K562 (cell line): ENCODE measurements at regions not wholly inside any gene's neighbourhood (a gene's known extent, or its start where the extent isn't known, plus 50 kb on each side); places are given as distances from the start of the nearest gene placed in this dataset.

Source experiments
- CAMTA2 ChIP-seq: fragments of 250-450 bp; sonication (Bioruptor Pico); conservative IDR thresholded peaks from 2 replicates; pipeline ENCODE4 v1.5.1; 2022
- HINFP ChIP-seq: fragments of 450-650 bp; conservative IDR thresholded peaks from 2 replicates; pipeline ENCODE4 v1.6.1; 2016; ENCODE audit warnings: missing genetic modification characterization, low read depth, mild to moderate bottlenecking, control low read depth, missing compliant biosample characterization
- HMBOX1 ChIP-seq: sonication (generic); IDR thresholded peaks from 2 replicates; pipeline ENCODE4 v1.6.1; 2016
- NFXL1 ChIP-seq: fragments of 450-650 bp; formaldehyde crosslinking; IDR thresholded peaks from 2 replicates; pipeline ENCODE4 v1.4.0; 2021; ENCODE audit warnings: mild to moderate bottlenecking
- NR4A1 ChIP-seq, 2 experiments: fragments of 250-450 bp in 1 of 2; fragments of 450-650 bp in 1 of 2; sonication (Bioruptor Pico) in 1 of 2; IDR thresholded peaks; 2 replicates each; pipeline versions ENCODE4 v1.4.0 to v1.6.1; 2016 to 2020; ENCODE audit warnings: mild to moderate bottlenecking in 2 of 2, missing compliant biosample characterization in 1 of 2, missing genetic modification characterization in 1 of 2, moderate library complexity in 1 of 2
- PHB2 ChIP-seq: fragments of 450-650 bp; IDR thresholded peaks from 2 replicates; pipeline ENCODE4 v1.6.1; 2017; ENCODE audit warnings: low read depth
- TRIM28 ChIP-seq: fragments of 450-650 bp; IDR thresholded peaks from 2 replicates; pipeline ENCODE4 v1.6.1; 2017
- USF1 ChIP-seq: sonication (generic); formaldehyde crosslinking; IDR thresholded peaks from 2 replicates; pipeline ENCODE4 v1.9.0; 2022; ENCODE audit warnings: mild to moderate bottlenecking, missing genetic modification reagents
- ZNF239 ChIP-seq: fragments of 250-450 bp; sonication (Bioruptor Pico); IDR thresholded peaks from 2 replicates; pipeline ENCODE4 v1.4.0; 2020; ENCODE audit warnings: mild to moderate bottlenecking
- ZNF395 ChIP-seq: fragments of 200-800 bp; sonication (Bioruptor generic); IDR thresholded peaks from 2 replicates; pipeline ENCODE4 v1.6.1; 2017; ENCODE audit warnings: missing genetic modification characterization, missing compliant biosample characterization
- ZNF586 ChIP-seq: fragments of 450-650 bp; formaldehyde crosslinking; conservative IDR thresholded peaks from 2 replicates; pipeline ENCODE4 v1.4.0; 2020; ENCODE audit warnings: mild to moderate bottlenecking, moderate library complexity
- TF ChIP-seq, protein P1 (sequence below): IDR thresholded peaks from 2 replicates; pipeline ENCODE4 v1.6.1; 2011; ENCODE audit warnings: borderline replicate concordance, low read depth, mild to moderate bottlenecking, moderate library complexity, low read length; ENCODE audit not compliant: insufficient read depth, poor library complexity, severe bottlenecking

DNA sequence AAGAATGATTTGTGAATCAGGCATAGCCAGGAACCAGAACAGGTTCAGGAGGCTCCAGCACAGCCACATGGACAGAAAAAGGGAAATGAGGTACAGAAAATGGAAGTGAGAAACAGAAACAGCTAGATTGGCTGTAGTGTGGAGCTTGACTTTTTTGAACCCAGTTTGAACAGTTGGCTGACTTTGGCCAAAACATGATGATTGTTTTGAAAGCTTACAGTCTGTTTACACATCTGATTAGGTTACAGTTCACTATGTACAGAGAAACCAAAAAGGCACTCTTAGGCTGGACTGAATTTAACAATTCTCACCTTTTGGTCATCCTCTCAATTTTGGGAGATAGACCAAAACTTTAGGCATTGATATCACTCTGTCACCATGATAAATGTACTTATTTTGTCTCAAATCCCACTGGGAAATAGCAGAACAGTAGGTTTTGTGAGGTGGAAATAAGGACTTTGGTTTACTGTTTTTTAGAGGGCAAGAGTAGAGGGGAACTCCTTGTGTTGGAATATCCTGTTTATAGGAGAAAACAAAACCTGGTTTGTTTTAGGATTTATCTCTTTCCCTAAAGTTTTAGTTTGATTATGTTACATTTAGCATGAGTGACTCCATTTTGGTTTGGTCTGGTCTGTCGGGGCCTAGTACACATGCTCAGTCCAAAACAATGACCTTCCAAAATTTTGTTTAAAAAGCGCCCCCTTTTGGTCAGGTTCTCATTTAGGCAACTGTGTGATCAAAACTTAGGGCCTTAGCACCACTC lies 123.1 kb downstream of the OLIG3 start (continued):
- no peak for TF ChIP-seq HMBOX1
- no peak for TF ChIP-seq USF1 (CRISPR knock-in tag)
- peak; percentile 75 for TF ChIP-seq ZNF239 (CRISPR knock-in tag)
- no peak for TF ChIP-seq NR4A1 (CRISPR knock-in tag; IDR thresholded peaks at IDR 0.05)
- TF ChIP-seq NR4A1 (tag; IDR thresholded peaks at IDR 0.05), result peak; percentile 97
- TF ChIP-seq ZNF395 (CRISPR knock-in tag), result peak; percentile 97
- TF ChIP-seq, protein P1, sequence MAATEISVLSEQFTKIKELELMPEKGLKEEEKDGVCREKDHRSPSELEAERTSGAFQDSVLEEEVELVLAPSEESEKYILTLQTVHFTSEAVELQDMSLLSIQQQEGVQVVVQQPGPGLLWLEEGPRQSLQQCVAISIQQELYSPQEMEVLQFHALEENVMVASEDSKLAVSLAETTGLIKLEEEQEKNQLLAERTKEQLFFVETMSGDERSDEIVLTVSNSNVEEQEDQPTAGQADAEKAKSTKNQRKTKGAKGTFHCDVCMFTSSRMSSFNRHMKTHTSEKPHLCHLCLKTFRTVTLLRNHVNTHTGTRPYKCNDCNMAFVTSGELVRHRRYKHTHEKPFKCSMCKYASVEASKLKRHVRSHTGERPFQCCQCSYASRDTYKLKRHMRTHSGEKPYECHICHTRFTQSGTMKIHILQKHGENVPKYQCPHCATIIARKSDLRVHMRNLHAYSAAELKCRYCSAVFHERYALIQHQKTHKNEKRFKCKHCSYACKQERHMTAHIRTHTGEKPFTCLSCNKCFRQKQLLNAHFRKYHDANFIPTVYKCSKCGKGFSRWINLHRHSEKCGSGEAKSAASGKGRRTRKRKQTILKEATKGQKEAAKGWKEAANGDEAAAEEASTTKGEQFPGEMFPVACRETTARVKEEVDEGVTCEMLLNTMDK, result peak; percentile 36
- TF ChIP-seq NFXL1 (CRISPR knock-in tag), result peak; percentile 91
- TF ChIP-seq PHB2, result no peak
- no peak for TF ChIP-seq TRIM28
- TF ChIP-seq CAMTA2 (CRISPR knock-in tag), result no peak
- peak; percentile 66; the same call in 1 of the 2 replicates for TF ChIP-seq HINFP (tag)
- TF ChIP-seq ZNF586 (CRISPR knock-in tag), result peak; percentile 79; the same call in 1 of the 2 replicates
